Adipocyte (in vitro differentiated cells): ENCODE measurements at regions not wholly inside any gene's neighbourhood (a gene's known extent, or its start where the extent isn't known, plus 50 kb on each side); places are given as distances from the start of the nearest gene placed in this dataset.
A peak's percentile ranks its signal among the peaks of the same experiment; 100 is the strongest.

Source experiments
- DNase-seq: peaks from one replicate; pipeline ENCODE4 v3.0.0-alpha.2; 2015; ENCODE audit warnings: low read depth
- H3K27me3 ChIP-seq: replicated peaks from 2 replicates; pipeline ENCODE4 v1.7.0; 2013; ENCODE audit warnings: mild to moderate bottlenecking, low read length, moderate library complexity; ENCODE audit not compliant: control insufficient read depth, insufficient read depth
- H3K36me3 ChIP-seq: 2 replicates; pipeline ENCODE4 v1.7.0; 2013; ENCODE audit warnings: low read length, mild to moderate bottlenecking, moderate library complexity; ENCODE audit not compliant: control insufficient read depth, insufficient read depth, severe bottlenecking
- H3K4me1 ChIP-seq: 2 replicates; pipeline ENCODE4 v1.7.0; 2013; ENCODE audit warnings: mild to moderate bottlenecking, low read length, moderate library complexity; ENCODE audit not compliant: control insufficient read depth, insufficient read depth
- H3K4me3 ChIP-seq: 2 replicates; pipeline ENCODE4 v1.7.0; 2013; ENCODE audit warnings: mild to moderate bottlenecking, low read length, moderate library complexity
- H3K9ac ChIP-seq: 2 replicates; pipeline ENCODE4 v1.7.0; 2013; ENCODE audit warnings: mild to moderate bottlenecking, low read length, moderate library complexity
- H3K9me3 ChIP-seq: 2 replicates; pipeline ENCODE4 v1.7.0; 2013; ENCODE audit warnings: mild to moderate bottlenecking, low read length, moderate library complexity; ENCODE audit not compliant: control insufficient read depth

DNA sequence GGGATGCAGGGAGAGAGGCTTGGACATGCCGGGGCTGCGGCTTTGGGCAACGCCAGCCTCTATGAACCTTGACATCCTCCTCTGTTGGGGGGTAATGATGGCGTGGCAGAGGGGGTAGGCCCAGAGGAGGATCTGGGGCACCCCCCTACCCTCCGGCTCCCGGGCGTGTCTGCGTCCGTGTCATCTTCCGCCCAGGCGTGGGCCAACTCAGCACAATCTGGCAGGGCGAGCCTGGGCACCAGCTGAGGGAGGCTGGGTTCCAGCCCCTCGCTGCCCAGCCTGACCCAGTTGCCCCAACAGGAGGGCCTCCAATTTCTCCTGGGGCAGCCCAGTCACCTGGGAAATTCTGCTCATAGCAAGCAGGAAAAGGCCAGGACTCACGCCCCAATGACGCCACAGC lies 62.9 kb upstream of the IL17B start:
- H3K4me1 ChIP-seq, result peaks cover 16% of the 10 kb centered on the region
- no peaks in the 10 kb centered on the region for H3K9me3 ChIP-seq
- DNase-seq, result no peak
- H3K4me3 ChIP-seq, result no peak overlapping the region
- no peaks in the 10 kb centered on the region for H3K27me3 ChIP-seq
- no peaks in the 10 kb centered on the region for H3K36me3 ChIP-seq
- peak overlapping the region; percentile 73 for H3K9ac ChIP-seq

DNA sequence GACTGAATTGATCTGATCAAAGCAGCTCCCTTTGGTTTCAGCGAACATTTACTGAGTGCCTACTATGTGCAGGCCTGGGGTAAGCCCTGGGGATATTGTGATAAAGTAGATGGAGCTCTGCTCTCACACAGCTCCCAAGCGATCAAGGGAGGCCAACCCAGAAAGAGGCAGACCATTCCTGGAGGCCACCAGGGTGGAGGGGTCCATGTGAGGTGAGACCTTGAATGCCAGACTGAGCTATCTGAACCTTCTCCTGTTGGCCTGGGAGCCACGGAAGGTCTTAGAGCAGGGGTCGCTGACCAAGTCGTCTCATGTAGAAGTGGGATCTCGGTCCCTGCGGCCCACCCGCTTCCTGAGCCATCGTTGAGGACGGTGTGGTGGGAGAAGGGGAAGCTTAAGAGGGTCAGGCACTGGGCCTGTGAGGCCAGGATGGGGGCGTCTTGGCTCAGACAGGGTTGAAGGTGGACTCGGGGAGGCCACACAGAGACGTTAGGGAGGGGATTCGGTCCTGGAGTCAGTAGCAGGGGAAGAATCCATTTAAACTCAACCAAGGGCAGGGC lies 62.2 kb upstream of the IL17B start:
- H3K4me3 ChIP-seq, result no peak overlapping the region
- H3K9me3 ChIP-seq, result no peaks in the 10 kb centered on the region
- no peak for DNase-seq
- no peak overlapping the region for H3K9ac ChIP-seq
- peaks cover 14% of the 10 kb centered on the region for H3K4me1 ChIP-seq
- H3K36me3 ChIP-seq, result no peaks in the 10 kb centered on the region
- H3K27me3 ChIP-seq, result no peaks in the 10 kb centered on the region

- Histone ChIP-seq H3K27me3 (no peaks in the 10 kb centered on the region), H3K9me3 (no peaks in the 10 kb centered on the region), H3K9ac (no peak overlapping the region), H3K36me3 (no peaks in the 10 kb centered on the region), H3K4me1 (peaks cover 4% of the 10 kb centered on the region), H3K4me3 (no peak overlapping the region)
- no peak for DNase-seq
Observed at GRCh38 chr5:149439899-149440542, 60.9 kb upstream of the IL17B start.

GRCh38 chr5:149438711-149439132 lies 59.6 kb upstream of the IL17B start:
- Histone ChIP-seq H3K27me3 (no peaks in the 10 kb centered on the region), H3K36me3 (no peaks in the 10 kb centered on the region), H3K4me1 (peaks cover 4% of the 10 kb centered on the region), H3K9ac (no peak overlapping the region), H3K4me3 (no peak overlapping the region), H3K9me3 (no peaks in the 10 kb centered on the region)
- DNase-seq, result no peak

- no peak overlapping the region for H3K4me3 ChIP-seq
- no peak overlapping the region for H3K9ac ChIP-seq
- no peaks in the 10 kb centered on the region for H3K9me3 ChIP-seq
- no peaks in the 10 kb centered on the region for H3K36me3 ChIP-seq
- no peak for DNase-seq
- H3K4me1 ChIP-seq, result peaks cover 4% of the 10 kb centered on the region
- no peaks in the 10 kb centered on the region for H3K27me3 ChIP-seq
Observed at GRCh38 chr5:149438281-149438680, 59.2 kb upstream of the IL17B start.

- no peak for DNase-seq
- peaks cover 4% of the 10 kb centered on the region for H3K4me1 ChIP-seq
- no peak overlapping the region for H3K4me3 ChIP-seq
- no peaks in the 10 kb centered on the region for H3K27me3 ChIP-seq
- no peaks in the 10 kb centered on the region for H3K36me3 ChIP-seq
- no peak overlapping the region for H3K9ac ChIP-seq
- no peaks in the 10 kb centered on the region for H3K9me3 ChIP-seq
Observed at GRCh38 chr5:149437391-149438040, 58.4 kb upstream of the IL17B start.

GRCh38 chr5:149435660-149436059 lies 56.6 kb upstream of the IL17B start:
- peaks cover 2% of the 10 kb centered on the region for H3K4me1 ChIP-seq
- H3K9me3 ChIP-seq, result no peaks in the 10 kb centered on the region
- H3K36me3 ChIP-seq, result peaks cover 9% of the 10 kb centered on the region
- no peak overlapping the region for H3K9ac ChIP-seq
- no peak overlapping the region for H3K4me3 ChIP-seq
- no peak for DNase-seq
- no peaks in the 10 kb centered on the region for H3K27me3 ChIP-seq

DNA sequence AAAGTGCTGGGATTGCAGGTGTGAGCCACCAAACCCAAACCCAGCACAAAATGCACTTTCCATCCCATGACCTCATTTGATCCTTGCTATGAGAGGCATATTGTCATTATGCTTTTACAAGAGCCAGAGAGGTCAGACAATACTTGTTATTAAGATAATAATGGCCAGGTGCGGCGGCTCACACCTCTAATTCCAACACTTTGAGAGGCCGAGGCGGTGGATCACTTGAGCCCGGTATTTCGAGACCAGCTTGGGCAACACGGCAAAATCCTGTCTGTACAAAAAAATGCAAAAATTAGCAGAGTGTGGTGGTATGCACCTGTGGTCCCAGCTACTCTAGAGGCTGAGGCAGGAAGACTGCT lies 55.9 kb upstream of the IL17B start:
- H3K4me3 ChIP-seq, result no peak overlapping the region

GRCh38 chr5:149434162-149435014 lies 55.3 kb upstream of the IL17B start:
- Histone ChIP-seq H3K4me3 (no peak overlapping the region), H3K4me1 (peaks cover 11% of the 10 kb centered on the region), H3K9ac (no peak overlapping the region), H3K27me3 (no peaks in the 10 kb centered on the region), H3K36me3 (peaks cover 22% of the 10 kb centered on the region), H3K9me3 (no peaks in the 10 kb centered on the region)
- peak; percentile 85 for DNase-seq

More for the DNA sequence above, 55.9 kb upstream of the IL17B start:
- Histone ChIP-seq H3K9me3 (no peaks in the 10 kb centered on the region), H3K4me1 (peaks cover 8% of the 10 kb centered on the region), H3K9ac (no peak overlapping the region), H3K27me3 (no peaks in the 10 kb centered on the region), H3K36me3 (peaks cover 16% of the 10 kb centered on the region)
- DNase-seq, result no peak

- no peak for DNase-seq
- Histone ChIP-seq H3K36me3 (peaks cover 27% of the 10 kb centered on the region), H3K27me3 (no peaks in the 10 kb centered on the region), H3K9ac (no peak overlapping the region), H3K9me3 (no peaks in the 10 kb centered on the region), H3K4me1 (peaks cover 15% of the 10 kb centered on the region), H3K4me3 (no peak overlapping the region)
Observed at GRCh38 chr5:149433524-149434131, 54.5 kb upstream of the IL17B start.

GRCh38 chr5:149432911-149433401 lies 53.9 kb upstream of the IL17B start:
- Histone ChIP-seq H3K9me3 (no peaks in the 10 kb centered on the region), H3K4me1 (peaks cover 15% of the 10 kb centered on the region), H3K27me3 (no peaks in the 10 kb centered on the region), H3K4me3 (no peak overlapping the region), H3K9ac (peak overlapping the region; percentile 13), H3K36me3 (peaks cover 34% of the 10 kb centered on the region)
- no peak for DNase-seq
